ENCODE measurements at regions not wholly inside any gene's neighbourhood (a gene's known extent, or its start where the extent isn't known, plus 50 kb on each side); places are given as distances from the start of the nearest gene placed in this dataset.

DNA sequence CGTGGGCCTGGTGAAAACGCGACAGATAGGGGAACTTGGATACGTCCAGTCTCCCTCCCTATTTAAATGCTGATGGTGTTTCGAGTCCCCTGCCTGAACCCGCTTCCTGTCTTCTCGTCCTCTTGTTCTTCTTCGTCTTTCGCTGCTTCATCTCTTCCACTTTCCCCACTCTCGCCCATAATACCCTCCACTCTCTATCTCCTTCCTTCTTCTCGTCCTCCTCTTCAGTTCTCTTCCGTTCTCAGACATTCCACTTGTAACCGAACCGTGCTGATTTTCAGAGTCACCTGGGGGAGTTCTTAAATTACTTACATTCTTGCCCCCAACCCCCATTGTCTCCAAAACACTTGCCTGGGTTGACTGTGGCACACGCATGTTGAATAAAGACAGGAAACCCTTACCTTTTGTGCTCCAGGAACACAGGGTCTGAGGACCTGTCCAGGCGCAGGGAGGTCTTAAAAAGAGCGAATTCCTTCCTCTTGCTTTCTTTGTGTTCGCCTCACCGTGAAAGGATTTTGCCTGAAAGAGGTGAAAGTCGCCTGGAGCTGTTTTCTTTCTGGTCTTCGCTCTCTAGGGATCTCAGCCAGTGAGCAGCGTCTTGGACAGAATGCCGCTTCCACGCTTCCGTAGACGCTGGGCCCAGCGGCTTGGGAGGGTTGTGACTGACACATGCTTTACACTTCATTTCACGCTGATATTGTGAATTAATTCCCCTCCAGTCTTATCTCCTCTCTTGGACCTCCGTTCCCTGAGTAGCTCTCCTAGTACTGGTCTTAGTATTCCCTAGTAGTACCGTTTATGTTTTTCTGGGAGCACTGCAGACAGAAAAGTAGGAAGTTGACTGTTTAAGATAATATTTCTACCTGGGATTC, 184.0 kb downstream of the GPX5 start:
- H3K4me3 Mint-ChIP-seq (ENCODE audit: unreplicated experiment), result peak overlapping the region; percentile 68
- no peak overlapping the region for H3K27ac Mint-ChIP-seq (ENCODE audit: unreplicated experiment)
- no peak for TF ChIP-seq CTCF (IDR thresholded peaks at IDR 0.05)
- H3K36me3 Mint-ChIP-seq (ENCODE audit: low read depth), result peaks cover 17% of the 10 kb centered on the region
- H3K27me3 Mint-ChIP-seq (ENCODE audit: low read depth), result peaks cover 9% of the 10 kb centered on the region
- no peak for DNase-seq (ENCODE audit: low spot score)
- H3K4me1 Mint-ChIP-seq (ENCODE audit: low read depth), result peaks cover 11% of the 10 kb centered on the region
- H3K9me3 Mint-ChIP-seq (ENCODE audit: low read depth), result peaks cover 35% of the 10 kb centered on the region

- H3K4me3 Mint-ChIP-seq (ENCODE audit: unreplicated experiment), result no peak overlapping the region
Observed at GRCh38 chr6:28710466-28711191, 184.9 kb downstream of the GPX5 start.

GRCh38 chr6:28711325-28711724, 185.6 kb downstream of the GPX5 start:
- Mint-ChIP-seq H3K27me3 (ENCODE audit: low read depth) (peaks cover 13% of the 10 kb centered on the region), H3K4me1 (ENCODE audit: low read depth) (peaks cover 11% of the 10 kb centered on the region), H3K36me3 (ENCODE audit: low read depth) (peaks cover 17% of the 10 kb centered on the region), H3K9me3 (ENCODE audit: low read depth) (peaks cover 29% of the 10 kb centered on the region), H3K4me3 (ENCODE audit: unreplicated experiment) (no peak overlapping the region), H3K27ac (ENCODE audit: unreplicated experiment) (no peak overlapping the region)
- no peak for DNase-seq (ENCODE audit: low spot score)
- TF ChIP-seq CTCF (IDR thresholded peaks at IDR 0.05), result no peak

More at GRCh38 chr6:28710466-28711191, 184.9 kb downstream of the GPX5 start:
- peaks cover 17% of the 10 kb centered on the region for H3K36me3 Mint-ChIP-seq (ENCODE audit: low read depth)
- no peak overlapping the region for H3K27ac Mint-ChIP-seq (ENCODE audit: unreplicated experiment)
- peaks cover 11% of the 10 kb centered on the region for H3K4me1 Mint-ChIP-seq (ENCODE audit: low read depth)
- no peak for TF ChIP-seq CTCF (IDR thresholded peaks at IDR 0.05)
- DNase-seq (ENCODE audit: low spot score), result no peak
- peaks cover 35% of the 10 kb centered on the region for H3K9me3 Mint-ChIP-seq (ENCODE audit: low read depth)
- H3K27me3 Mint-ChIP-seq (ENCODE audit: low read depth), result peaks cover 13% of the 10 kb centered on the region

GRCh38 chr6:28711788-28712341, 186.2 kb downstream of the GPX5 start:
- no peak overlapping the region for H3K27ac Mint-ChIP-seq (ENCODE audit: unreplicated experiment)
- peaks cover 11% of the 10 kb centered on the region for H3K4me1 Mint-ChIP-seq (ENCODE audit: low read depth)
- no peak overlapping the region for H3K4me3 Mint-ChIP-seq (ENCODE audit: unreplicated experiment)
- peaks cover 26% of the 10 kb centered on the region for H3K9me3 Mint-ChIP-seq (ENCODE audit: low read depth)
- H3K27me3 Mint-ChIP-seq (ENCODE audit: low read depth), result peaks cover 13% of the 10 kb centered on the region
- H3K36me3 Mint-ChIP-seq (ENCODE audit: low read depth), result peaks cover 15% of the 10 kb centered on the region
- TF ChIP-seq CTCF (IDR thresholded peaks at IDR 0.05), result no peak
- DNase-seq (ENCODE audit: low spot score), result no peak

- Mint-ChIP-seq H3K4me3 (ENCODE audit: unreplicated experiment) (no peak overlapping the region), H3K4me1 (ENCODE audit: low read depth) (peaks cover 11% of the 10 kb centered on the region), H3K36me3 (ENCODE audit: low read depth) (peaks cover 9% of the 10 kb centered on the region), H3K27ac (ENCODE audit: unreplicated experiment) (no peak overlapping the region), H3K9me3 (ENCODE audit: low read depth) (peaks cover 16% of the 10 kb centered on the region), H3K27me3 (ENCODE audit: low read depth) (peaks cover 15% of the 10 kb centered on the region)
- TF ChIP-seq CTCF (IDR thresholded peaks at IDR 0.05), result no peak
- no peak for DNase-seq (ENCODE audit: low spot score)
Observed at GRCh38 chr6:28712982-28713381, 187.3 kb downstream of the GPX5 start.

All from chondrocyte (in vitro differentiated cells).